H1 (cell line): ENCODE measurements at regions not wholly inside any gene's neighbourhood (a gene's known extent, or its start where the extent isn't known, plus 50 kb on each side); places are given as distances from the start of the nearest gene placed in this dataset.

ENCODE experiments used
- CHD7 ChIP-seq: fragments of 300-600 bp; sonication (generic); IDR thresholded peaks from 2 replicates; pipeline ENCODE4 v1.7.1; 2012; ENCODE audit warnings: low read length, moderate library complexity, mild to moderate bottlenecking, inconsistent platforms; ENCODE audit not compliant: insufficient replicate concordance
- EZH2 ChIP-seq: fragments of 200-600 bp; sonication (generic); IDR thresholded peaks from 2 replicates; pipeline ENCODE4 v1.7.1; 2012; ENCODE audit warnings: low read depth, mild to moderate bottlenecking, moderate library complexity, low read length, inconsistent platforms; ENCODE audit not compliant: severe bottlenecking
- NRF1 ChIP-seq: IDR thresholded peaks from 2 replicates; pipeline ENCODE4 v1.6.1; 2011; ENCODE audit warnings: mild to moderate bottlenecking, low read depth, low read length, improper control_type of control experiment
- SAP30 ChIP-seq: fragments of 300-600 bp; sonication (generic); IDR thresholded peaks from 2 replicates; pipeline ENCODE4 v1.7.1; 2012; ENCODE audit warnings: low read length, moderate library complexity, mild to moderate bottlenecking, inconsistent platforms; ENCODE audit not compliant: insufficient read depth, insufficient replicate concordance
- SIN3A ChIP-seq, 2 experiments: IDR thresholded peaks in 1 of 2; conservative IDR thresholded peaks in 1 of 2; 2 replicates each; pipeline ENCODE4 v1.6.1; 2011 to 2012; ENCODE audit warnings: low read length in 2 of 2, improper control_type of control experiment in 1 of 2, low read depth in 1 of 2, mild to moderate bottlenecking in 1 of 2
- SP2 ChIP-seq: IDR thresholded peaks from 2 replicates; pipeline ENCODE4 v1.6.1; 2012; ENCODE audit warnings: mild to moderate bottlenecking, low read length, inconsistent platforms
- TBP ChIP-seq: IDR thresholded peaks from 2 replicates; pipeline ENCODE4 v1.6.1; 2011; ENCODE audit warnings: low read depth, low read length, improper control_type of control experiment
- TCF12 ChIP-seq: IDR thresholded peaks from 2 replicates; pipeline ENCODE4 v1.6.1; 2011; ENCODE audit warnings: low read depth, mild to moderate bottlenecking, low read length

DNA sequence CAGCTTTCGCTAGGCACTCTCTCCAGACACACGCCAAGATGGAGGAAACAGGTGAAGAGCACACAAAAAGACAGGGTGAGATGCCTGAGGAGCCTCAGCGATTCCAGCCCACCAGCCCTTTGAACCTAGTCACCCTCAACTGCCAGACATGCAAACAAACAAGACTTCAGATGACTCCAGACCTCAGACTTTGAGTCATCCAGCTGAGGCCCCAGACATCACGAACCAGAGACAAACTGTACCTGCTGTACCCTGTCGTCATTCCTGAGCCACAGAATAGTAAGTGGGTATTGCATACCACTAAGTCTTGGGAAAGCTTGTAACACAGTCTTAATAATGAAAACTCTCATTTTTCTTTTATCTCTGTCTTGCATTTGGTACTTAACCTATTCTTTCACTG, 126.6 kb upstream of the LSM8 start (continued):
- TF ChIP-seq CHD7, result no peak
- TF ChIP-seq EZH2, result no peak
- no peak for TF ChIP-seq TCF12
- no peak for TF ChIP-seq SP2
- TF ChIP-seq SAP30, result no peak
- TF ChIP-seq SIN3A (conservative IDR thresholded peaks at IDR 0.05 in 1 of 2, IDR thresholded peaks at IDR 0.05 in 1 of 2; ENCODE audit: low read depth in 1 of 2, low read length in 2 of 2), result no peak
- TF ChIP-seq NRF1, result no peak
- TF ChIP-seq TBP, result no peak
- TF ChIP-seq, all 59 proteins: peak for 0
